ENCODE measurements at regions not wholly inside any gene's neighbourhood (a gene's known extent, or its start where the extent isn't known, plus 50 kb on each side); places are given as distances from the start of the nearest gene placed in this dataset.

- DNase-seq (ENCODE audit: low spot score), result no peak
Observed at GRCh38 chr9:35540315-35540714, 50.4 kb downstream of the RUSC2 start.

GRCh38 chr9:35546853-35547252, 56.9 kb downstream of the RUSC2 start:
- DNase-seq (ENCODE audit: low spot score), result no peak

- no peak for DNase-seq (ENCODE audit: low spot score)
Observed at GRCh38 chr9:35547889-35548418, 57.1 kb upstream of the TESK1 start.

GRCh38 chr9:35548571-35548970, 56.5 kb upstream of the TESK1 start:
- no peak for DNase-seq (ENCODE audit: low spot score)

- no peak for DNase-seq (ENCODE audit: low spot score)
Observed at GRCh38 chr9:35549441-35549840, 55.6 kb upstream of the TESK1 start.

GRCh38 chr9:35552376-35552775, 52.7 kb upstream of the TESK1 start:
- no peak for DNase-seq (ENCODE audit: low spot score)

- DNase-seq (ENCODE audit: low spot score), result no peak
Observed at GRCh38 chr9:35552837-35553236, 52.2 kb upstream of the TESK1 start.

- DNase-seq (ENCODE audit: low spot score), result peak; percentile 80
Observed at GRCh38 chr9:35553670-35554543, 51.2 kb upstream of the TESK1 start.

- DNase-seq (ENCODE audit: low spot score), result no peak
Observed at GRCh38 chr9:35555246-35555701, 49.8 kb upstream of the TESK1 start.
